ENCODE measurements at regions not wholly inside any gene's neighbourhood (a gene's known extent, or its start where the extent isn't known, plus 50 kb on each side); places are given as distances from the start of the nearest gene placed in this dataset.
"Not testable (repeated sequence)": the region's sequence is repeated elsewhere in the genome, so short reads cannot be mapped to it uniquely, and the experiment has no call there.

DNA sequence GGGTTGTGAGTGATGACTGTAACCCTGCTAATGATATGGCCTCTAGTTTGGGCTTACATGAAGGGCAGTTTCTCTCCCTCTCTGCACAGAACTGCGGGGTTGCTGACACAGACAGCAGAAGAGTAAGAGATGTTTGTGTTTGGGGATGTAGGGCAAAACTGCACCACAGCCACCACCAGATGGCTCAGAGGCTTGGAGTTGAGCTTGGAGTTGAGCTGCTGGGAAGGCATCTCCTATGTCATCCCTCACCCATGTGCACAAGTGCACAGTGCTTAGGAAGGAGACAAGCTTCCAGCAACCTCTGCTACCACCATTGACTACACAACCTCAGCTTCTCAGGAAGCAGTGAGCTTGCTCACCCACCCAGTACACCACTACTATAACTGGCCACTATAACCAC, 303.9 kb upstream of the DEFB112 start:
- no peak for FAIRE-seq

GRCh38 chr6:50358113-50358512, 308.4 kb upstream of the DEFB112 start:
- FAIRE-seq: no peak

GRCh38 chr6:50361641-50362331, 312.1 kb upstream of the DEFB112 start:
- FAIRE-seq: no peak

- no peak for FAIRE-seq
Measured at GRCh38 chr6:50362706-50363105, 313.0 kb upstream of the DEFB112 start.

GRCh38 chr6:50369996-50370395, 320.3 kb upstream of the DEFB112 start:
- no peak for FAIRE-seq

DNA sequence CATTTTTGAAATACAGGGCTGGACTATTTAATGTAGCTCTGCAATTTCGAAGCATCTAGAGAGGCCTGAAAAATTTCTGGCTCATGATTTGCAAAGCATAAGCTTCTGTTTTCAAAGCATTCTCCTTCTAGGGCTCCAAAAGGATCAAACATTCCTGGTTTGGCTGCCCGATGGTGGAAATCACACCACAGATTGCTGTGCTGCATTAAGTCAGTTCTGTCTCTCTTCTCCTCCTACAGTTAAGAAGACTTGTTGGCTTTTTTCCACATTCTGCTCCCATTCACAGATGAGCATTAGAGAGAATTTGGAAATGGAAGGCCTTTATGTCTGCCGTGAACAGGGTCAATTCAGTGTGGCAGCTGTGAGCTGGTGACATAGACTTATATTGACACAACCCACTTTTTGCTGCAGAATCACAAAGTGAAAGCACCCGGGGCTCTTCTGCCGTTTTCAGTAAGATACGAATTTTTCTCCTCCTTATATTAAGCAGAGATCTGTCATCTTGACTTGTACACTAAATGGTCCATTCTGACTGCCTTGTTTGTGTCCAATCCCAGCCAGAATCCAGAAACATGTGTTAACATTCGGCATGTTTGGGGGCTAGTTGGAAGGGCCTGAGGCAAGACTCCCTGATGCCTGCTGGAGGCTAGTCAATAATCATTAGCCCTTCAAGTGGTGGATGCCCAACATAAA, 330.8 kb upstream of the DEFB112 start:
- no peak for FAIRE-seq

DNA sequence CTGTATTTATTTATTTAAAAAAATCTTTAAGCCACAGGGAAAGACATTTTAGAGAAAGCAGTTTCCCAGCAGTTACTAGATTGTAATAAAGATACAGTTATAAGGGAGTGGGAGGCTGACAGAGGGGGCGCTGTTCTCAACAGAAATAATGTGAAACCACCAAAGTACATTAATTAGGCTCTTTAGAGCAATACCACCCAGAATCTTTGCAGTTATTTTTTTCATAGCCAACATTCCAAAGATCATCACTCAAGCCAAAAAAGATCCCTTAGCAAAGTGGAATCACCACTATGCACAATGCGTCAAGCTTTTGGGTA, 331.3 kb upstream of the DEFB112 start:
- FAIRE-seq: no peak

- no peak for FAIRE-seq
Measured at GRCh38 chr6:50390416-50390815, 322.9 kb upstream of the TFAP2D start.

GRCh38 chr6:50394139-50394538, 319.2 kb upstream of the TFAP2D start:
- not testable (repeated sequence) for FAIRE-seq

DNA sequence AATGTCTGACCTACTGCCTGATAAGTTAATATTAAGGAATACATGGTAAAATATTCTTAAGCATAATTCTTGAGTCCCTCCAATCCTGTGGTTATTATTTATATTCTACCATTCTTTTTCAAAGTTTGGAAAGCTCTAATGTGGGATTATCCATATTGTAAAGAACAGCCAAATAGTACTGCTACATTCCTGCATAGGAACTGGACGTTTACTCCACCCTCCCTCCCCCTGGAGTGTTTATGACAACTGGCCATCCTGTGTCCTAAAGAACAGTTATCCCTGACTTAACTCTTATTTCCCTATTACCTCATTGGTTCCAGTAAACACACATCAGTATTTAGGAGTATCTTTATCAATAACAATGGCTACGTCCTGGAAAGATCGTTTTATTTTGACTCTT, 308.7 kb upstream of the TFAP2D start:
- FAIRE-seq: no peak

DNA sequence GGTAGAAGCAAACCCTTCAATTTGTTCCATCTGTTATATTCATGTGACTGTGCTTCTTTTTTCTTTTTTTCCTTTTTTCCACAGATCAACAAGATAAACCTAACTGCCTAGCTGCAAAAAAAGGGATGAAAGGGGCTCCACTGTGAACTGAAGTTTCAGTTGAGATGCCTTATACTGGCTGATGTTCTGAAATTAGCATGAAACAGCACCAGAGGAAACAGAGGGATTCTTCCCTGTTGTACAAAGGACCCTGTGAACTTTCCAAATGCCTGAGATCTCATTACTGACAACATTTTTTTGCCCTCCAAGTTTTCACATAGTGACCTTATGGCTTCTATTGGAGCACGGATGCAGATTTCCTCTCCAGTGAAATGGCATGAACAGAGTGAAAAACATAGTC, 302.7 kb upstream of the TFAP2D start:
- no peak for FAIRE-seq

GRCh38 chr6:50421041-50421440, 292.3 kb upstream of the TFAP2D start:
- not testable (repeated sequence) for FAIRE-seq

DNA sequence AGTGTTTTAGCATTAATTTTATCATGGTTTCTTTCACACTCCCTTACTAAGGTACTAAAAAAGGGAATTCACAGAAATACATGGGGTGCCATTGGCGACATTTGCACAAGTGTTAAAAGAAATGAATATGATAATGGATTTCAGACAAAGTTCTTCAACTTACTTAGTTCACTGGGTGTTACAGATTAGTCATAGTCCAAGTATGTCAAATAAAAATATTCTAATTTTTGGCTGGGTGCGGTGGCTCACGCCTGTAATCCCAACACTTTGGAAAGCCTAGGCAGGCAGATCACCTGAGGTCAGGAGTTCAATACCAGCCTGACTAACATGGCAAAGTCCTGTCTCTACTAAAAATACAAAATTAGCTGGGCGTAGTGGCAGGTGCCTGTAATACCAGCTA, 286.1 kb upstream of the TFAP2D start:
- no peak for FAIRE-seq

GRCh38 chr6:50437901-50438300, 275.4 kb upstream of the TFAP2D start:
- no peak for FAIRE-seq

DNA sequence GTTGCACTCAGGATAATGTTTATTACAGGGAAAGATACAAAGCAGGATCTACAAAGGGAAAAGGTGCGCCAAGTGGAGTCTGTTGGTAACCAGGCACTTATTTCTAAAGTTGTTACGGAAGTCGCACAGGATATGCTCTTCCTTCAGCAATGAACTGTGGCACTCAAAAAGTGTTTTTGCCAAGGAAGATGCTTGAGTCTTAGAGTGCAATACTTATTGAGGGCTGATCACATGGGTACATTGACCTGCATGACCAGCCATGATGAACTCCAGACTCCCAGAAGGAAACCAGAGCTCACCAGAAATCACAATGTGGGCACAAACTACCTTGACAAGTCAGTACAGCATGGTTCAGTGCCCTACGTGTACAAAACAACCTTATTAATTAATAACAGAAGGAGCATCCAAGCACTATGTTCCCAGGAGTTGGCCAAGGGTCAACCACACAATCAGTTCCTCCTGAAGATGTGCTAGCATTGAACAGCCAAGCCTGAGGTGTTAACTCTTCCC, 270.7 kb upstream of the TFAP2D start:
- no peak for FAIRE-seq

DNA sequence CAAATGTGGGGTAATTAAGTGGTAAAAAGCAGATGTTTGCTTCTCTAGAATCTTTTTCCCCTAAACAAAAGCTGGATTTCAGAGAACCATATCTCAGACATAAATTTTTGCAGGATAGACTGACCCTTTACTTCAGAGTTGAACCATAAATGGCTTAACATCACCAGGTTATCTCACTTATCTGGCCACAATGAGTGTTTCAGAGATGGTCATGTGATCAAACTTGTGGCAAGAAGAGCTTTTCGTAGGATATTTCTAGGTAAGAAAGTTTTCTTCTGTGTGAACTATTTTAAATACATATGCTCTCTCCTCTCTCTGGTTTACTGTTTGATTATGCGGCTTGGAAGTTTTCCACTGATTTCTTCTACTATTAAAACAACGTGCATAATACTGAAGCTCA, 270.2 kb upstream of the TFAP2D start:
- FAIRE-seq: no peak

DNA sequence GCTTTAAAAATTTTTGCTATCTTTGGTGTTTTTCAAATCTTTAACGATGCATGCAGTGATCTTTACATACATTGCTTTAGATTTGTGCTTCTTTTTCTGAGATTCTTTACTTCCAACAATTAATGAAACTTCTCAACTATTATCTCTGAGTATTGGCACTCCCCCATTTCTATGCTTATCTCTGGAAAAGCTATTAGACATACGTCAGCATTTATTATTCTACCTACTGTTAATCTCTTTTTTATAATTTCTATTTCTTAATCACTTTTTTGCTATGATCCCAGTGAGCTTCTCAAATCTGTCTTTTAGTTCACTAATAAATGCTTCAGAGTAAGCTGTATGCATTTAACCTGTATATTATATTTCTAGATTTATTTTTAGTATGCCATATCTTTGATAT, 264.2 kb upstream of the TFAP2D start:
- FAIRE-seq: no peak

DNA sequence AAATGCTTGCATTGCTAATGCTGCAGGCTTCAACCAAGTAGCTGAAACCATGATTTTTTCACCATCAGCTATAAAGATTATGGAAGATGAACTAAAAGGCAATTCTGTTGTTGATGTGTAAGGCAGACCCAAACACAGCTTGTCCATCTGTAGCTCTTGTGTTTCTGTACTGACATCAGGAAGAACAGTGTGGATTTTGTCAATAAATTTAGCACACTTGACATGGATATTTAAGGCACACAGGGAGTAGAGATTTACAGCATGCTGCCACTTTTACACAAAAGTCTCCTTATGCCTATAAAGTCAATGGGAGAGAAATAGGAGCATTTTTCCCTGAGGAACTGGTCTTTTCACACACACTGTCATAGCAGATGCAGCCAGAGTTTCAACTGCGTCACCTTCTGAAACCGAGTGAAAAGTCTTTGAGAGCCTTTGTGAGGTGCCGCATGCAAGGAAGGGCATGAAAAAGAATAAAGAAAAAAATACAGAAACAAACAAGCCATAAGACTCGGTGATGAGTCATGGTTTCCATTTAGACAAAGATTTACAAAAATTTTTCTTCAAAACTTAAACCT, 261.4 kb upstream of the TFAP2D start:
- FAIRE-seq: no peak

- FAIRE-seq: no peak
Measured at GRCh38 chr6:50455029-50455428, 258.3 kb upstream of the TFAP2D start.

DNA sequence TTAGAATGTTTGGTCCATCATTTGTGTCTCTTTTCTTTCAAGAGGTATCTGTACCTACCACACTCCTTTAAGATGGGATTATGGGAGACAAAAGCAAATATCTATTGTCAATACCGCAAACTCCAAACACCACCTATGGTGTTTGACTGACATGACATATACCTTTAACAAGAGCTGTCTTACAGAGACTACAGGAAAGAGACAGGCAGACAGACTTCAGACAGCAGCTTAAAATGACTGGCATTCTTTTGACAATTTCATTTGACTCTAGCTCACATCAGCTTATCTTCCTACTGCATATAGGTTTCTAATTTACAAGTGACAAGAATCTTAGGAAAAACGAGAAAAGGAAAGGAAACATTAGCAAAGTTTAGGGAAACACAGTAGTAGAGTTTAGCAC, 256.0 kb upstream of the TFAP2D start:
- FAIRE-seq: no peak

DNA sequence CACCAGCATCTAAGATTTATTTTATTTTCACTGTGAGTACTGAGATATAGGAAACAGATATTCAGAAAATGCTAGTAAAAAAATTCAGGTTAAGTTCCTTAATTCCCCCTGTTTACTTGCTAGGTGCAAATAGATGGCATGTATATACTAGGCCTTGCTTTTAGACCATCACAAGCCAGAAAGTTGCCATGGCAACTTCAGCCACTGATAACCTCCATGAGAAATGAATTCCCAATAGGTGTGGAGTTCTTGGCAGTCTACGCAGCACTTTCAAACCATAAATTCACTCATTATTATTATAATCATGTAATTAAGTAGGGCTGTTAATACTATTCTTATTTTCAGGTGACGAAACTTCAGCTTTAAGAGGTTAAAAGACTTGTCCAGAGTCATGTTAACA, 251.6 kb upstream of the TFAP2D start:
- FAIRE-seq: no peak

DNA sequence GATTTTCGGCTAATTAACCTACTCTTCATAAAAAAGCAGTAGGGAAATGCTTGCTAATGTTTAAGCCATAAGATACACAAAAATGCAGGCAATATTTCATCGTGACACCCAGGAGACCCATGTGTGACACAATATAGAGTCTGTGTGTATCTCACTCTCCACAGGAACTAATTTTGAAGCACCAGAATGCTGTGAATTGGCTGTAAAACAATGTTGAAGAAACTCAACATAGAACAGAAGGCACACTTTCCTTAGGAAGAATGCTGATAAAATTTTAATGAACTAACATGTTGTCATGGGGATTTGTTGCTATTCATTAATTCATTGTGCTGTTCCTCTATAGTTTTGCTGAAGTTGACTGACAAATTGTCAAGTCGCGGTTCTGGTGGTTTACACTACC, 249.4 kb upstream of the TFAP2D start:
- FAIRE-seq: no peak

GRCh38 chr6:50467931-50468330, 245.4 kb upstream of the TFAP2D start:
- no peak for FAIRE-seq

- no peak for FAIRE-seq
Measured at GRCh38 chr6:50471041-50471440, 242.3 kb upstream of the TFAP2D start.
